ENCODE measurements at regions not wholly inside any gene's neighbourhood (a gene's known extent, or its start where the extent isn't known, plus 50 kb on each side); places are given as distances from the start of the nearest gene placed in this dataset.

- no peaks in the 10 kb centered on the region for H3K36me3 ChIP-seq (replicated peaks; ENCODE audit: insufficient read depth, low read depth)
- TF ChIP-seq CTCF (IDR thresholded peaks at IDR 0.05; ENCODE audit: poor library complexity) (no peak), EZH2 (IDR thresholded peaks at IDR 0.05; ENCODE audit: borderline replicate concordance) (no peak), EZH2phosphoT487 (IDR thresholded peaks at IDR 0.05; ENCODE audit: low read depth, severe bottlenecking, unreplicated experiment) (no peak)
- no peaks in the 10 kb centered on the region for H3K79me2 ChIP-seq
- no peak overlapping the region for H3K4me2 ChIP-seq
- DNase-seq (ENCODE audit: low spot score), result no peak
- peaks cover 9% of the 10 kb centered on the region for H3K4me1 ChIP-seq (ENCODE audit: insufficient read depth)
- no peaks in the 10 kb centered on the region for H4K20me1 ChIP-seq (ENCODE audit: insufficient read depth, poor library complexity, severe bottlenecking)
- no peaks in the 10 kb centered on the region for H3K9me2 ChIP-seq (replicated peaks; ENCODE audit: insufficient read depth)
- no peaks in the 10 kb centered on the region for H3K9me3 ChIP-seq (ENCODE audit: low read depth)
- H3K4me3 ChIP-seq, result no peak overlapping the region
- no peaks in the 10 kb centered on the region for H3K27me3 ChIP-seq
- H2AFZ ChIP-seq, result no peak overlapping the region
- no peak overlapping the region for H3K27ac ChIP-seq
Observed at GRCh38 chr2:67662222-67662621, 265.1 kb downstream of the ETAA1 start.

- H3K9me3 ChIP-seq (ENCODE audit: low read depth), result no peaks in the 10 kb centered on the region
- DNase-seq (ENCODE audit: low spot score), result no peak
- 98% methylated on average over 2 of the region's 2 CpGs for WGBS (ENCODE audit: low lambda C conversion rate, missing lambda C conversion rate)
- no peak overlapping the region for H3K4me2 ChIP-seq
- TF ChIP-seq EZH2phosphoT487 (IDR thresholded peaks at IDR 0.05; ENCODE audit: low read depth, severe bottlenecking, unreplicated experiment) (no peak), CTCF (IDR thresholded peaks at IDR 0.05; ENCODE audit: poor library complexity) (no peak), EZH2 (IDR thresholded peaks at IDR 0.05; ENCODE audit: borderline replicate concordance) (no peak)
- H2AFZ ChIP-seq, result no peak overlapping the region
- H3K36me3 ChIP-seq (replicated peaks; ENCODE audit: insufficient read depth, low read depth), result no peaks in the 10 kb centered on the region
- no peaks in the 10 kb centered on the region for H4K20me1 ChIP-seq (ENCODE audit: insufficient read depth, poor library complexity, severe bottlenecking)
- H3K9me2 ChIP-seq (replicated peaks; ENCODE audit: insufficient read depth), result no peaks in the 10 kb centered on the region
- no peaks in the 10 kb centered on the region for H3K27me3 ChIP-seq
- H3K27ac ChIP-seq, result no peak overlapping the region
- no peak overlapping the region for H3K4me3 ChIP-seq
- peaks cover 9% of the 10 kb centered on the region for H3K4me1 ChIP-seq (ENCODE audit: insufficient read depth)
- no peaks in the 10 kb centered on the region for H3K79me2 ChIP-seq
Observed at GRCh38 chr2:67663776-67664175, 266.6 kb downstream of the ETAA1 start.

- no peaks in the 10 kb centered on the region for H3K9me3 ChIP-seq (ENCODE audit: low read depth)
- H3K36me3 ChIP-seq (replicated peaks; ENCODE audit: insufficient read depth, low read depth), result no peaks in the 10 kb centered on the region
- DNase-seq (ENCODE audit: low spot score), result no peak
- H2AFZ ChIP-seq, result no peak overlapping the region
- TF ChIP-seq CTCF (IDR thresholded peaks at IDR 0.05; ENCODE audit: poor library complexity), result no peak
- TF ChIP-seq EZH2 (IDR thresholded peaks at IDR 0.05; ENCODE audit: borderline replicate concordance), result no peak
- TF ChIP-seq EZH2phosphoT487 (IDR thresholded peaks at IDR 0.05; ENCODE audit: low read depth, severe bottlenecking, unreplicated experiment), result no peak
- peaks cover 12% of the 10 kb centered on the region for H3K4me1 ChIP-seq (ENCODE audit: insufficient read depth)
- no peak overlapping the region for H3K4me2 ChIP-seq
- H3K4me3 ChIP-seq, result no peak overlapping the region
- WGBS (ENCODE audit: low lambda C conversion rate, missing lambda C conversion rate), result 75% methylated on average over 5 of the region's 5 CpGs
- H3K27me3 ChIP-seq, result no peaks in the 10 kb centered on the region
- H4K20me1 ChIP-seq (ENCODE audit: insufficient read depth, poor library complexity, severe bottlenecking), result no peaks in the 10 kb centered on the region
- H3K79me2 ChIP-seq, result no peaks in the 10 kb centered on the region
- H3K27ac ChIP-seq, result no peak overlapping the region
- no peaks in the 10 kb centered on the region for H3K9me2 ChIP-seq (replicated peaks; ENCODE audit: insufficient read depth)
Observed at GRCh38 chr2:67666386-67667053, 269.4 kb downstream of the ETAA1 start.

Measured in hepatocyte (in vitro differentiated cells).